Thoracic aorta (tissue), 2 donors: ENCODE measurements at regions not wholly inside any gene's neighbourhood (a gene's known extent, or its start where the extent isn't known, plus 50 kb on each side); places are given as distances from the start of the nearest gene placed in this dataset.

Experiments used
- ATAC-seq: fragments of 150-250 bp; one replicate; pipeline ENCODE4 v1.8.0; 2017; ENCODE audit warnings: low read depth; ENCODE audit not compliant: insufficient number of reproducible peaks, low FRiP score
- DNase-seq: peaks from one replicate; pipeline ENCODE4 v3.0.0-alpha.2; 2020; ENCODE audit warnings: low spot score
- H3K27ac ChIP-seq, 2 donors: fragments of 200-600 bp; sonication (generic); 1 replicate in 1 of 2; 2 replicates in 1 of 2; pipeline ENCODE4 v1.5.1; 2016; ENCODE audit warnings: mild to moderate bottlenecking in 2 of 2, moderate library complexity in 2 of 2
- H3K27me3 ChIP-seq: fragments of 200-600 bp; sonication (generic); replicated peaks from 2 replicates; pipeline ENCODE4 v1.6.0; 2016; ENCODE audit warnings: mild to moderate bottlenecking; ENCODE audit not compliant: insufficient read depth
- H3K36me3 ChIP-seq: fragments of 200-600 bp; sonication (generic); one replicate; pipeline ENCODE4 v1.5.1; 2016
- H3K4me1 ChIP-seq, 2 donors: fragments of 200-600 bp; sonication (generic); 1 replicate in 1 of 2; 2 replicates in 1 of 2; pipeline versions ENCODE4 v1.5.1 to v1.6.0; 2016; ENCODE audit warnings: low read depth in 2 of 2, mild to moderate bottlenecking in 1 of 2; ENCODE audit not compliant: control insufficient read depth in 1 of 2
- H3K4me3 ChIP-seq: fragments of 200-600 bp; sonication (generic); 2 replicates; pipeline ENCODE4 v1.5.1; 2016; ENCODE audit warnings: mild to moderate bottlenecking
- H3K9me3 ChIP-seq: fragments of 200-600 bp; sonication (generic); 2 replicates; pipeline ENCODE4 v1.5.1; 2016
- TF ChIP-seq, protein P1 (sequence below): fragments of 200-600 bp; sonication (generic); IDR thresholded peaks from one replicate; pipeline ENCODE4 v1.5.1; 2019; ENCODE audit warnings: antibody characterized with exemption

DNA sequence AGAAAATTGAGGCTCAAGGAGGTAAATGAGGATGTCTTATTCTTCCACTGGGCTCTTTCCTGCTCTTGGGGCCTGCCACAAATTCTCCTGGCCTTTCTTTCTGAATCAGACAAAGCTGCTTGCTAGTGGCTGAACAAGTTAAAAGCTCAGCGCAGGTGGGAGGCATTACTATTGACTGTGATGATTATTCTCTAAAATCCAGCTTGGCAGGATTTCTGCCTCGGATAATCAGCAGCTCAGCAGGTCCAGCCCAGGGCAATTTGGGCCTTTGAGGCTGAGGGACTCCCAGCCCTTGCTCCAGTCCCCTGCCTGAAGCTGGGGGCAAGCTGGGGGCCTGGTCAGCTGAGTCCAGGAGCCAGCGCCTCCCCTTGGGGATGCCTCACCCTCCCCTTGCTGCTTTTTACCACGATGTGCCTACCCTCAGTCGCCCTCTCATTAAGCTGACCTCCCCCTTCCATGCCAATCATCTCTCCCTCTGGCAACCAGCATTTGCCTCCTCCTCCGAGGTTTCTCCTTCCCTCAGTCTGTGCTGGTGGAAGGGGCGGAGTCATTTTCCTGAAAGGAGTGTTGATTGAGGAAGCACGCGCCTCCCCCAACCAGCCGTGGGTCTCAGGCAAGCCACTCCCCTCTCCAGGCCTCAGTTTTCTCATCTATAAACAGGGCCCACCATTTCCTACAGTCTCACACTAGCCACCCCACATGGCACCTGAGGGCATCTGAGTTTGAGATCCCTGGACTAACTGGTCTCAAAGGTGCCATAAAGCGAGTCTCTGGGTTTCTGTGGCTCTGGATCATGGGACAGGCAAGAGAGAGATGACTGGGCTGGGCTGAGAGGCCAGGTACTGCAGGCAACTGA, 60.6 kb upstream of the PRDM11 start:
- no peak for ATAC-seq
- Histone ChIP-seq H3K4me3 (no peak overlapping the region), H3K27ac (no peak overlapping the region), H3K36me3 (no peaks in the 10 kb centered on the region), H3K4me1 (peaks cover 15 to 18% of the 10 kb centered on the region in 2 donors), H3K27me3 (peaks cover 4% of the 10 kb centered on the region), H3K9me3 (no peaks in the 10 kb centered on the region)
- DNase-seq, result no peak
- TF ChIP-seq, protein P1, sequence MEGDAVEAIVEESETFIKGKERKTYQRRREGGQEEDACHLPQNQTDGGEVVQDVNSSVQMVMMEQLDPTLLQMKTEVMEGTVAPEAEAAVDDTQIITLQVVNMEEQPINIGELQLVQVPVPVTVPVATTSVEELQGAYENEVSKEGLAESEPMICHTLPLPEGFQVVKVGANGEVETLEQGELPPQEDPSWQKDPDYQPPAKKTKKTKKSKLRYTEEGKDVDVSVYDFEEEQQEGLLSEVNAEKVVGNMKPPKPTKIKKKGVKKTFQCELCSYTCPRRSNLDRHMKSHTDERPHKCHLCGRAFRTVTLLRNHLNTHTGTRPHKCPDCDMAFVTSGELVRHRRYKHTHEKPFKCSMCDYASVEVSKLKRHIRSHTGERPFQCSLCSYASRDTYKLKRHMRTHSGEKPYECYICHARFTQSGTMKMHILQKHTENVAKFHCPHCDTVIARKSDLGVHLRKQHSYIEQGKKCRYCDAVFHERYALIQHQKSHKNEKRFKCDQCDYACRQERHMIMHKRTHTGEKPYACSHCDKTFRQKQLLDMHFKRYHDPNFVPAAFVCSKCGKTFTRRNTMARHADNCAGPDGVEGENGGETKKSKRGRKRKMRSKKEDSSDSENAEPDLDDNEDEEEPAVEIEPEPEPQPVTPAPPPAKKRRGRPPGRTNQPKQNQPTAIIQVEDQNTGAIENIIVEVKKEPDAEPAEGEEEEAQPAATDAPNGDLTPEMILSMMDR, result no peak

DNA sequence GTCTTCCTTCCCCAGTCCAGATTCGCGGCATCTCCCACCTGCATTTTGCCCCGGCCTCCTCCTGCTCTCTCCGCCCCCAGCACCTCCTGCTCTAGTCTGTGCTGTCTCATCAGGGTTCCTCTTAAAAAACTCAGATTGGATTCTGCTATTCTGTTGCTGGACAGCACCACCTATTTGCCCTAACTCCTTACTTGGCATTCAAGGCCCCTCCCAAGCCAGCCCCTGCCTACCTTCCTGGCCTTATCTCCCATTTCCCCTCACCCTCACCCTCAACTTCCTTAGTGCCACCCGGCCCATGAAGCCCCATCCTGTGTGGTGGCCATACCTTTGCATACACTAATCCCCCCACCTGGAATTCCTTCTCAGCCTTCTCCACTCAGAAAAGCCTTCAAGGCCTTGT, 59.9 kb upstream of the PRDM11 start:
- no peak overlapping the region for H3K27ac ChIP-seq
- H3K4me3 ChIP-seq, result no peak overlapping the region
- H3K36me3 ChIP-seq, result no peaks in the 10 kb centered on the region
- H3K4me1 ChIP-seq, result peaks cover 22 to 25% of the 10 kb centered on the region in 2 donors
- TF ChIP-seq, protein P1, result no peak
- DNase-seq, result no peak
- no peak for ATAC-seq
- peaks cover under 1% of the 10 kb centered on the region for H3K27me3 ChIP-seq
- no peaks in the 10 kb centered on the region for H3K9me3 ChIP-seq

DNA sequence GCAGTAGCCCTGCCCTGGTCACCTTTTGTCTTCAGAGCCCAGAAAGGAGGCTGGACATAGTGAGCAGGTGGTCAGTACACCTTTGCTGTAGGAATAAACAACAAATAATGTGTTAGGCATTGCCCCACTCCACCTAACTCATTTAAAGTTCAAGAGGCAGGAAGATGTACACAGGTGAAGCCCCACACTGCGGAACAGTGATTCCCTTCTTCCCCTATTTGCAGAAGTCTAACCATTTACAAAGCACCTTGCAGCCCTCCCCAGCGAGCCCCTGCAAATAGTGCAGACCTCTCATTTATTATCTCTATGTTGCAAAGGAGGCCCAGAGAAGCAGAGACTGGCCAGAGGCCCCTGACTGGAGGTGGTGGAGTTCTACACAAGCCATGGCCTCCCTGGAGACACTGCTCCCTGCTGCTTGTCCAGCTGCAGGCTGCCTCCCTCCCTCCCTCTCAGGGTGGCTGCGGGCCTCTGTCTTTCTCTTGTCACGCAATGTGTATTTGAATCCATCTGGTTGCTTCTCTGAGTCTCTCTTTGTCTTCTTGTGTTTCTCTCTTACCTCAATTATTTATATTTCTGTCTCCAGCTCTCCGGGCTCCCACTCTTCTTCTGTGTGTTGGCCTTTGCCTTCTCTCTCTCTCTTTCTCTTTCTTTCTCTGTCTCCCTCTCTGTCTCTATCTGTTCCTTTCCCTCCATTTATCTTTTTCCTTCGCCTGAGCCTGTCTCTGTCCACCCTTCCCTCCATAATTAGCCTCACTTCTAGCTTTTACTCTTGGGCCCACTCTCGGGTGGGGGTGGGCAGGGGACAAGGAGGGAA, 59.1 kb upstream of the PRDM11 start:
- ATAC-seq (no peak), DNase-seq (no peak)
- Histone ChIP-seq H3K27ac (no peak overlapping the region), H3K9me3 (no peaks in the 10 kb centered on the region), H3K36me3 (no peaks in the 10 kb centered on the region), H3K4me3 (no peak overlapping the region), H3K4me1 (peaks cover 30 to 32% of the 10 kb centered on the region in 2 donors), H3K27me3 (no peaks in the 10 kb centered on the region)
- TF ChIP-seq, protein P1, result no peak

DNA sequence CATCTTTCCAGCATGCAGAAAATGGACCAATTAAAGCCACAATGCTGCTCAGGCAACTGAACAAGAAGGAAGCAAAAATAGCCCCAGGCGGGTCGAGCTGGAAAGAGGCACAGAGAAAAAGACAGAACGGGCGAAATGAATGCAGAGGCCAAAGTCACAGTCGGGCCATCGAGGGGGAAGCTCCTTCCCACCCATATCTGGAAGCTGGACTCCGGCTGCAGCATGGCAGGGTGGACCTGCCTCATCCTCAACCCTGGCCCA, 58.6 kb upstream of the PRDM11 start:
- TF ChIP-seq, protein P1, result no peak
- no peak for DNase-seq
- Histone ChIP-seq H3K4me1 (peaks cover 35 to 38% of the 10 kb centered on the region in 2 donors), H3K9me3 (no peaks in the 10 kb centered on the region), H3K4me3 (no peak overlapping the region), H3K36me3 (no peaks in the 10 kb centered on the region), H3K27me3 (no peaks in the 10 kb centered on the region), H3K27ac (no peak overlapping the region)
- ATAC-seq, result no peak

DNA sequence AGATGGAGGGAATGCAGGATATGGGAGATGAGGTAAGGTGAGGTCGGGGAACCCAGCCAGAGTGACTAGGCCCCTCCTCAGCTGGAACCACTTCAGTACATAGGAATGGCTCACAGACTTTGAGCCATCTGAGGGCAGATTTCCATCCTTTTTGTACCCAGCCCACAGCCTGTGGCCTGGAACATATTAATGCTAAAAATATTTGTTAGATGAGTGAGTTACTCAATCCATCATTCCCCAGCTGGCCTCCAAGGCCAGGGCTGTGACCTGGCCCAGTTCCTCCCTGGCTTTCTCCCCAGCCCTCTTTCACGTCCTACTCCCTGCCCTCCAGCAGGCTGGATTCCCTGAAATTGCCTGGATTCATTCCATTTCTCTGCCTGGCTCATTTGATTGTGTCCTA, 57.2 kb upstream of the PRDM11 start:
- ATAC-seq (peak; percentile 82), DNase-seq (peak; percentile 64)
- H3K27me3 ChIP-seq, result no peaks in the 10 kb centered on the region
- H3K27ac ChIP-seq, result peak overlapping the region; percentile 76 to 88
- peaks cover 37 to 50% of the 10 kb centered on the region in 2 donors for H3K4me1 ChIP-seq
- H3K4me3 ChIP-seq, result no peak overlapping the region
- H3K9me3 ChIP-seq, result no peaks in the 10 kb centered on the region
- H3K36me3 ChIP-seq, result no peaks in the 10 kb centered on the region
- TF ChIP-seq, protein P1, result no peak
